GM12864 (cell line): ENCODE measurements at regions not wholly inside any gene's neighbourhood (a gene's known extent, or its start where the extent isn't known, plus 50 kb on each side); places are given as distances from the start of the nearest gene placed in this dataset.

ENCODE experiments used
- DNase-seq: peaks from one replicate; pipeline ENCODE4 v3.0.0-alpha.2; 2011; ENCODE audit warnings: low read depth
- H3K4me3 ChIP-seq: 2 replicates; pipeline ENCODE4 v1.5.1; 2011; ENCODE audit warnings: mild to moderate bottlenecking, low read depth, low read length, control low read depth
- CTCF ChIP-seq: IDR thresholded peaks from 2 replicates; pipeline ENCODE4 v1.5.1; 2011; ENCODE audit warnings: low read depth, mild to moderate bottlenecking, moderate library complexity, low read length, control low read depth, inconsistent platforms; ENCODE audit errors: missing control alignments

GRCh38 chr21:35482933-35483662, 434.0 kb upstream of the RUNX1 start:
- TF ChIP-seq CTCF: no peak
- no peak for DNase-seq
- no peak overlapping the region for H3K4me3 ChIP-seq

DNA sequence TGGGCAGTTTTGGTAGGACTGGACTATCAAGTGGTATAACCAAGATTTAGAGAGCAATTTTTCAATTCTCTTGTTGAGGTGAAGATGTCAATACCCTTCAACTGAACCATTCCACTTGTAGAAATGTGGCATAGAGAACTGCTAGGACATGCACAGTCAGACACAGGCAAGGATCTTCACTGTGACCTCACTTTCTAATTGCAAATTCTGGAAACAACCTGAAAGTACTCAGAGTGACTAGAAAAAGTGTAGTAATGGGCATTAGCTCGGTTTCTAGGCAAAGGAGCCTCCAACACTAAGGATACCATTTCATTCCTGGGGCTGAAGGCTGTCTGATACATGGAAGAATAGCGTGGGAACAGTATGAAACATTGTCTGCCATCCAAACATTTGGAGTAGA, 433.0 kb upstream of the RUNX1 start:
- DNase-seq: no peak
- no peak for TF ChIP-seq CTCF
- no peak overlapping the region for H3K4me3 ChIP-seq

GRCh38 chr21:35481005-35481404, 431.9 kb upstream of the RUNX1 start:
- H3K4me3 ChIP-seq: no peak overlapping the region
- TF ChIP-seq CTCF: no peak
- no peak for DNase-seq

DNA sequence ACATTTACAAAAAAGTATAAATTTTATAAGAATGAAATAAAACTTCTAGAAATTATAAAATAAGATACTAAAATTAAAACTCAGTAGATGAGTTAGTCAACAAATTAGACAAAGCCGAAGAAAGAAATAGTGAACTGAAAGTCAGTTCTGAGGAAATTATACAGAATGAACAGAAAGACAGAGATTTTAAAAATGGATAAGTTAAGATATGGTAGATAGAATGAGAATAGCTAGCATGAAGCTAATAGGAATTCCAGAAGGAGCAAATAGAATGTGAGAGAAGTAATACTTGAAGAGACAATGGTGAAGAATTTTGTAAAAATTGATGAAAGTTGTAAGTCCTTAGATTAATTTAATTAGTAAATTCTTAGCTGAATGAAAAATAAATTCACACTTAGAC, 430.4 kb upstream of the RUNX1 start:
- H3K4me3 ChIP-seq: no peak overlapping the region
- no peak for TF ChIP-seq CTCF

GRCh38 chr21:35479065-35479448, 430.0 kb upstream of the RUNX1 start:
- H3K4me3 ChIP-seq: no peak overlapping the region
- no peak for TF ChIP-seq CTCF
- no peak for DNase-seq

More for the DNA sequence above, 430.4 kb upstream of the RUNX1 start:
- no peak for DNase-seq

- no peak for TF ChIP-seq CTCF
- DNase-seq: no peak
- H3K4me3 ChIP-seq: no peak overlapping the region
Observed at GRCh38 chr21:35478161-35479064, 429.3 kb upstream of the RUNX1 start.
